Glutamatergic neuron (in vitro differentiated cells): ENCODE measurements at regions not wholly inside any gene's neighbourhood (a gene's known extent, or its start where the extent isn't known, plus 50 kb on each side); places are given as distances from the start of the nearest gene placed in this dataset.

Experiments
- DNase-seq: peaks from one replicate; pipeline ENCODE4 v3.0.0; 2022
- H3K27ac Mint-ChIP-seq: one replicate; pipeline ENCODE4 v1.8.0; 2020; ENCODE audit warnings: mild to moderate bottlenecking, mixed read lengths, inconsistent platforms; ENCODE audit not compliant: unreplicated experiment
- H3K27me3 Mint-ChIP-seq: one replicate; pipeline ENCODE4 v1.8.0; 2020; ENCODE audit warnings: mild to moderate bottlenecking, moderate library complexity, mixed read lengths, inconsistent platforms; ENCODE audit not compliant: unreplicated experiment
- H3K36me3 Mint-ChIP-seq: one replicate; pipeline ENCODE4 v1.8.0; 2020; ENCODE audit warnings: mild to moderate bottlenecking, mixed read lengths, inconsistent platforms; ENCODE audit not compliant: unreplicated experiment
- H3K4me1 Mint-ChIP-seq: one replicate; pipeline ENCODE4 v1.8.0; 2020; ENCODE audit warnings: mild to moderate bottlenecking, low read depth, mixed read lengths, inconsistent platforms; ENCODE audit not compliant: unreplicated experiment
- H3K4me3 Mint-ChIP-seq: one replicate; pipeline ENCODE4 v1.8.0; 2020; ENCODE audit warnings: mild to moderate bottlenecking, mixed read lengths, inconsistent platforms; ENCODE audit not compliant: unreplicated experiment
- H3K9me3 Mint-ChIP-seq: one replicate; pipeline ENCODE4 v1.8.0; 2020; ENCODE audit warnings: mild to moderate bottlenecking, moderate library complexity, mixed read lengths, inconsistent platforms; ENCODE audit not compliant: unreplicated experiment
- TF ChIP-seq, protein P1 (sequence below): fragments of 200-600 bp; sonication (generic); IDR thresholded peaks from one replicate; pipeline ENCODE4 v1.5.0; 2021; ENCODE audit not compliant: partially characterized antibody, unreplicated experiment

DNA sequence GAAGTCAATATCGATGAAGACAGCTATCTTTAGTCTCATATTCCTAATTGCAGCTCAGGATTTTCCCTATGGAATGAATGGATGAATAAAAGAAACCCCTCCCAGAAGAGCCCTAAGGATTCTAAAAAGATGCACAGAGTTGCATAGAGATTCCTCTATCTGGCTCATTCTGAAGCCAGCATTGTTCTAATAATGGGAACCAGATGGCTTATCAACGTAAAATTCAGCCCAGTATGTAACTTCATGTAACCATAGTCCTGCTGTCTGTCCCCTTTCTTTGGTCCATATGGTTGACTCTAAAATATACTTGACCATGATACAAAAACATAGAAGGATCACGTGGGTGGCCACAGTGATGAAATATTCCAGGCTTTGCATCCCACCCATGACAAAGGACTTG is 508.6 kb downstream of the RASEF start:
- no peaks in the 10 kb centered on the region for H3K9me3 Mint-ChIP-seq
- TF ChIP-seq, protein P1, sequence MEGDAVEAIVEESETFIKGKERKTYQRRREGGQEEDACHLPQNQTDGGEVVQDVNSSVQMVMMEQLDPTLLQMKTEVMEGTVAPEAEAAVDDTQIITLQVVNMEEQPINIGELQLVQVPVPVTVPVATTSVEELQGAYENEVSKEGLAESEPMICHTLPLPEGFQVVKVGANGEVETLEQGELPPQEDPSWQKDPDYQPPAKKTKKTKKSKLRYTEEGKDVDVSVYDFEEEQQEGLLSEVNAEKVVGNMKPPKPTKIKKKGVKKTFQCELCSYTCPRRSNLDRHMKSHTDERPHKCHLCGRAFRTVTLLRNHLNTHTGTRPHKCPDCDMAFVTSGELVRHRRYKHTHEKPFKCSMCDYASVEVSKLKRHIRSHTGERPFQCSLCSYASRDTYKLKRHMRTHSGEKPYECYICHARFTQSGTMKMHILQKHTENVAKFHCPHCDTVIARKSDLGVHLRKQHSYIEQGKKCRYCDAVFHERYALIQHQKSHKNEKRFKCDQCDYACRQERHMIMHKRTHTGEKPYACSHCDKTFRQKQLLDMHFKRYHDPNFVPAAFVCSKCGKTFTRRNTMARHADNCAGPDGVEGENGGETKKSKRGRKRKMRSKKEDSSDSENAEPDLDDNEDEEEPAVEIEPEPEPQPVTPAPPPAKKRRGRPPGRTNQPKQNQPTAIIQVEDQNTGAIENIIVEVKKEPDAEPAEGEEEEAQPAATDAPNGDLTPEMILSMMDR, result no peak
- no peaks in the 10 kb centered on the region for H3K36me3 Mint-ChIP-seq
- H3K4me1 Mint-ChIP-seq, result peaks cover 4% of the 10 kb centered on the region
- no peak overlapping the region for H3K4me3 Mint-ChIP-seq
- no peaks in the 10 kb centered on the region for H3K27me3 Mint-ChIP-seq
- no peak for DNase-seq
- no peak overlapping the region for H3K27ac Mint-ChIP-seq

- Mint-ChIP-seq H3K36me3 (no peaks in the 10 kb centered on the region), H3K9me3 (no peaks in the 10 kb centered on the region), H3K4me3 (no peak overlapping the region), H3K4me1 (peaks cover 4% of the 10 kb centered on the region), H3K27me3 (no peaks in the 10 kb centered on the region), H3K27ac (no peak overlapping the region)
- no peak for DNase-seq
- TF ChIP-seq, protein P1, result no peak
These were observed 507.9 kb downstream of the RASEF start for GRCh38 chr9:82555031-82555430.

DNA sequence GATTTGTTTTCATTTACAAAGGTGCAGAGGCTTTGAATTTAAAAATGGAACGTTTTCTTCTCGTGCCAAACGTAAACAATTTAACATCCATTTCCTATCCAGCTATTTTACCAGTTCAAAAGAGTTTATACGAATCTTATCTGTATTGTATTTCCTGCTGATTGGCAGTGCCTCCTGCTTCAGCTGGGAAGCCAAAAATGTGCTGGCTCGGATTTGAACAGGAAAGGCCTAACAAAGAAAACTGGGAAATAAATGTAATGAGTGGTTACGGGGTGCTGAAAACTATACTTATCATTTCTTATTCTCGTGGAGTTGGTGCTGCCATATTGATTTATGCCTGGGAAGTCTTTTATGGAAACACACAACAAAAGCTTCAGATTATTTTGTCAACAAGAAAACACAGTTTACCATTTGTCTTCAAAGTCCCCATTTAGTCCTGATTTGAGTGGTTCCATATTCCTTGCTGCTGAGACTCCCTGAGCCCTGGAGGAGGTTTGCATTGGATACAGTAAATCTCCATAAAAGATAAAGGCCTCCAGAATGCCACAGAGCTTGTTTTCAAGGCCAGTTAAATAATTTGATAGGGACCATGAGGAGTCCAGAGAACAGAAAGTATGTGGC is 507.4 kb downstream of the RASEF start:
- Mint-ChIP-seq H3K4me3 (no peak overlapping the region), H3K9me3 (no peaks in the 10 kb centered on the region), H3K27me3 (no peaks in the 10 kb centered on the region), H3K27ac (no peak overlapping the region), H3K4me1 (peaks cover 4% of the 10 kb centered on the region), H3K36me3 (no peaks in the 10 kb centered on the region)
- DNase-seq, result no peak
- TF ChIP-seq, protein P1, result no peak

DNA sequence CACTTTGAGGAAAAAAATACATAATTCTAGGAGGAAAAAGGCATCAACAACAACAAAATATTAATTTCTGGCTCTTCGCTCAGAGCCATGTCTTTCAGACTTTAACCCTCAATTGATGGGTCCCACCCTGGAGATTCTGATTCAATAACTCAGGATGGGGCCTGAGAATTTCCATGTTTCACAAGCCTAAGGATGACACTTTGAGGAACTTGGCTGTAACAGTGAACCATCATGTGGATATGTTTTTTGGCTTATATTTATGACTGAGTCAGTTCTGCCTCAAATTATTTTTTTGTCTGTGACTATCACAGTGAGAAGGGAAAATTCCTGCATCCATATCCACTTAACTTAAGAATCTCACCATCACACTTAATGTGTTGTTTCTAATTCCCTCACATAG is 504.6 kb downstream of the RASEF start:
- no peaks in the 10 kb centered on the region for H3K36me3 Mint-ChIP-seq
- H3K27ac Mint-ChIP-seq, result no peak overlapping the region
- TF ChIP-seq, protein P1, result no peak
- no peak for DNase-seq
- no peak overlapping the region for H3K4me3 Mint-ChIP-seq
- no peaks in the 10 kb centered on the region for H3K9me3 Mint-ChIP-seq
- peaks cover 4% of the 10 kb centered on the region for H3K4me1 Mint-ChIP-seq
- no peaks in the 10 kb centered on the region for H3K27me3 Mint-ChIP-seq

GRCh38 chr9:82558855-82559630 is 503.9 kb downstream of the RASEF start:
- no peak for DNase-seq
- Mint-ChIP-seq H3K4me3 (no peak overlapping the region), H3K9me3 (no peaks in the 10 kb centered on the region), H3K4me1 (peaks cover 4% of the 10 kb centered on the region), H3K27me3 (no peaks in the 10 kb centered on the region), H3K36me3 (no peaks in the 10 kb centered on the region), H3K27ac (no peak overlapping the region)
- TF ChIP-seq, protein P1, result no peak
